ENCODE measurements at regions not wholly inside any gene's neighbourhood (a gene's known extent, or its start where the extent isn't known, plus 50 kb on each side); places are given as distances from the start of the nearest gene placed in this dataset.

GRCh38 chr3:73148206-73148605 lies 86.7 kb downstream of the EBLN2 start:
- TF ChIP-seq CTCF (IDR thresholded peaks at IDR 0.05): no peak
- no peak for TF ChIP-seq POLR2A (IDR thresholded peaks at IDR 0.05)
